ENCODE measurements at regions not wholly inside any gene's neighbourhood (a gene's known extent, or its start where the extent isn't known, plus 50 kb on each side); places are given as distances from the start of the nearest gene placed in this dataset.

- Histone ChIP-seq H3K4me1 (no peaks in the 10 kb centered on the region), H3K9me3 (no peaks in the 10 kb centered on the region), H3K36me3 (no peaks in the 10 kb centered on the region), H3K4me3 (no peak overlapping the region), H3K27ac (no peak overlapping the region), H3K27me3 (peaks cover 0 to 26% (median 0%) of the 10 kb centered on the region in 9 donors)
- WGBS, 4 donors = 69 to 92% (median 75%) methylated on average over 1 of the region's 1 CpG
- no peak for TF ChIP-seq CTCF (IDR thresholded peaks at IDR 0.05)
- TF ChIP-seq POLR2A (IDR thresholded peaks at IDR 0.05) = no peak
- no peak for ATAC-seq
- DNase-seq = no peak
- intact Hi-C loops (cut with DNase I) = no loop called here
These were observed 190.3 kb upstream of the RPS6KA3 start for GRCh38 chrX:20456971-20457370.

- no peak for ATAC-seq
- H3K27ac ChIP-seq = no peak overlapping the region
- H3K4me3 ChIP-seq = no peak overlapping the region
- WGBS, 4 donors = 56 to 87% (median 68%) methylated on average over 3 of the region's 3 CpGs
- H3K36me3 ChIP-seq = no peaks in the 10 kb centered on the region
- H3K27me3 ChIP-seq = peaks cover 0 to 29% (median 0%) of the 10 kb centered on the region in 9 donors
- intact Hi-C loops (cut with DNase I) = no loop called here
- DNase-seq = no peak
- TF ChIP-seq CTCF (IDR thresholded peaks at IDR 0.05) (no peak), POLR2A (IDR thresholded peaks at IDR 0.05) (no peak)
- no peaks in the 10 kb centered on the region for H3K9me3 ChIP-seq
- H3K4me1 ChIP-seq = no peaks in the 10 kb centered on the region
These were observed 188.3 kb upstream of the RPS6KA3 start for GRCh38 chrX:20455001-20455400.

GRCh38 chrX:20454117-20454516, 187.4 kb upstream of the RPS6KA3 start:
- Histone ChIP-seq H3K4me1 (no peaks in the 10 kb centered on the region), H3K36me3 (no peaks in the 10 kb centered on the region), H3K27ac (no peak overlapping the region), H3K27me3 (peaks cover 0 to 25% (median 0%) of the 10 kb centered on the region in 9 donors), H3K4me3 (no peak overlapping the region), H3K9me3 (no peaks in the 10 kb centered on the region)
- WGBS, 4 donors = 21 to 42% (median 30%) methylated on average over 3 of the region's 3 CpGs
- intact Hi-C loops (cut with DNase I) = no loop called here
- no peak for DNase-seq
- no peak for ATAC-seq
- no peak for TF ChIP-seq CTCF (IDR thresholded peaks at IDR 0.05)
- no peak for TF ChIP-seq POLR2A (IDR thresholded peaks at IDR 0.05)

GRCh38 chrX:20452487-20452886, 185.8 kb upstream of the RPS6KA3 start:
- intact Hi-C loops (cut with DNase I) = no loop called here
- DNase-seq (no peak), ATAC-seq (no peak)
- Histone ChIP-seq H3K4me3 (no peak overlapping the region), H3K36me3 (no peaks in the 10 kb centered on the region), H3K27me3 (peaks cover 0 to 14% (median 0%) of the 10 kb centered on the region in 9 donors), H3K4me1 (no peaks in the 10 kb centered on the region), H3K9me3 (no peaks in the 10 kb centered on the region), H3K27ac (no peak overlapping the region)
- 51 to 71% (median 62%) methylated on average over 4 of the region's 4 CpGs for WGBS, 4 donors
- TF ChIP-seq POLR2A (IDR thresholded peaks at IDR 0.05) (no peak), CTCF (IDR thresholded peaks at IDR 0.05) (no peak)
